GM12878 (cell line): ENCODE measurements at regions not wholly inside any gene's neighbourhood (a gene's known extent, or its start where the extent isn't known, plus 50 kb on each side); places are given as distances from the start of the nearest gene placed in this dataset.

Experiments
- ATAC-seq: fragments of 200-7000 bp; cut with Tn5 transposase; 3 replicates; pipeline ENCODE4 v1.9.1; 2020; ENCODE audit warnings: mild to moderate bottlenecking, moderate library complexity
- BruUV-seq: library from RNA; stranded (reverse); fragments of 400-500 nt; replicated peaks from 2 replicates; lab custom pipeline; 2021; lab: Mats Ljungman, UMichigan
- CTCF ChIA-PET: fragments of 300-600 bp; sonication (Branson Sonifier 250); formaldehyde crosslinking; extraction: SDS; loops from one replicate; lab custom pipeline; 2021; ENCODE audit warnings: inconsistent platforms; lab: Yijun Ruan, JAX
- POLR2A ChIA-PET: fragments of 350-600 bp; formaldehyde crosslinking; extraction: SDS; loops from one replicate; lab custom pipeline; 2021; ENCODE audit warnings: inconsistent platforms; lab: Charles Lee
- RAD21 ChIA-PET: fragments of 300-600 bp; sonication (Branson Sonifier 250); formaldehyde crosslinking; loops from one replicate; lab custom pipeline; 2023; ENCODE audit warnings: antibody characterized with exemption; ENCODE audit not compliant: unreplicated experiment; lab: Charles Lee
- SMC1A ChIA-PET: fragments of 300-600 bp; sonication (Branson Sonifier 250); formaldehyde crosslinking; loops from one replicate; lab custom pipeline; 2023; ENCODE audit not compliant: unreplicated experiment, uncharacterized antibody; lab: Charles Lee
- DNase-seq: peaks from one replicate; pipeline ENCODE4 v3.0.0-alpha.2; 2011; ENCODE audit warnings: low read depth, low spot score
- FAIRE-seq: peaks from 3 replicates; lab custom pipeline; 2011; peaks lifted over from hg19 to GRCh38; lab: Jason Lieb, UNC
- H2AFZ ChIP-seq: 2 replicates; pipeline ENCODE4 v1.6.0; 2011; ENCODE audit warnings: low read depth, low read length, control low read depth; ENCODE audit not compliant: control insufficient read depth
- H3K27ac ChIP-seq: 2 replicates; pipeline ENCODE4 v1.5.1; 2011; ENCODE audit warnings: control low read depth; ENCODE audit not compliant: control insufficient read depth, insufficient read depth
- H3K27me3 ChIP-seq, 2 experiments: replicated peaks in 1 of 2; 2 replicates each; pipeline versions ENCODE4 v1.6.0 to v1.6.1; 2011; ENCODE audit warnings: low read length in 1 of 2; ENCODE audit not compliant: control insufficient read depth in 2 of 2, insufficient read depth in 2 of 2
- H3K36me3 ChIP-seq, 2 experiments: 2 replicates each; pipeline ENCODE4 v1.5.1; 2011; ENCODE audit warnings: low read length in 1 of 2; ENCODE audit not compliant: control insufficient read depth in 2 of 2, insufficient read depth in 2 of 2
- H3K4me1 ChIP-seq: 2 replicates; pipeline ENCODE4 v1.6.1; 2011; ENCODE audit warnings: mild to moderate bottlenecking, low read length, moderate library complexity, mixed read lengths; ENCODE audit not compliant: control insufficient read depth, insufficient read depth
- H3K4me2 ChIP-seq: 2 replicates; pipeline ENCODE4 v1.6.0; 2011; ENCODE audit warnings: control low read depth; ENCODE audit not compliant: control insufficient read depth, insufficient read depth
- H3K4me3 ChIP-seq: fragments of 200-600 bp; sonication (generic); 2 replicates; pipeline ENCODE4 v1.5.1; 2016
- H3K79me2 ChIP-seq: 2 replicates; pipeline ENCODE4 v1.6.0; 2011; ENCODE audit warnings: low read length; ENCODE audit not compliant: control insufficient read depth, insufficient read depth
- H3K9ac ChIP-seq: 2 replicates; pipeline ENCODE4 v1.8.0; 2011; ENCODE audit warnings: low read length, control low read depth, mixed read lengths; ENCODE audit not compliant: control insufficient read depth, insufficient read depth
- H3K9me3 ChIP-seq: replicated peaks from 3 replicates; pipeline ENCODE4 v1.5.1; 2011; ENCODE audit warnings: mild to moderate bottlenecking, low read length; ENCODE audit not compliant: control insufficient read depth, insufficient read depth
- H4K20me1 ChIP-seq: 2 replicates; pipeline ENCODE4 v1.6.0; 2011; ENCODE audit not compliant: control insufficient read depth, insufficient read depth
- CHD1 ChIP-seq: IDR thresholded peaks from 2 replicates; pipeline ENCODE4 v1.6.1; 2012; ENCODE audit warnings: low read depth, low read length, improper control_type of control experiment
- CHD4 ChIP-seq: fragments of 200-600 bp; sonication (generic); IDR thresholded peaks from 2 replicates; pipeline ENCODE4 v1.6.1; 2016; ENCODE audit warnings: mild to moderate bottlenecking
- CREB1 ChIP-seq: IDR thresholded peaks from 2 replicates; pipeline ENCODE4 v1.6.1; 2012; ENCODE audit warnings: low read depth, mild to moderate bottlenecking, inconsistent platforms
- JUND ChIP-seq: IDR thresholded peaks from 2 replicates; pipeline ENCODE4 v1.6.1; 2012; ENCODE audit warnings: low read depth, mild to moderate bottlenecking, low read length, improper control_type of control experiment, moderate library complexity
- MYB ChIP-seq: fragments of 150-350 bp; IDR thresholded peaks from 2 replicates; pipeline ENCODE4 v1.6.1; 2014; ENCODE audit warnings: mild to moderate bottlenecking, low read depth, low read length, borderline replicate concordance
- NR2C2 ChIP-seq: IDR thresholded peaks from 2 replicates; pipeline ENCODE4 v1.6.1; 2011; ENCODE audit warnings: borderline replicate concordance, low read depth; ENCODE audit not compliant: control insufficient read depth, insufficient read length
- POLR2AphosphoS5 ChIP-seq: IDR thresholded peaks from 2 replicates; pipeline ENCODE4 v1.6.1; 2011; ENCODE audit warnings: mild to moderate bottlenecking, low read length, inconsistent platforms
- PRDM15 ChIP-seq: fragments of 450-650 bp; formaldehyde crosslinking; IDR thresholded peaks from 2 replicates; pipeline ENCODE4 v1.4.0; 2020; ENCODE audit warnings: mild to moderate bottlenecking, moderate library complexity
- SMAD5 ChIP-seq: IDR thresholded peaks from 2 replicates; pipeline ENCODE4 v1.6.1; 2016; ENCODE audit warnings: antibody characterized with exemption, low read depth
- WGBS: methylation state at CpG from one replicate; pipeline ENCODE4 v1.1.6; 2016; ENCODE audit warnings: low lambda C conversion rate; ENCODE audit not compliant: insufficient replicate concordance, insufficient coverage; ENCODE audit errors: missing lambda C conversion rate; 5-methylcytosine and 5-hydroxymethylcytosine counted together
- in situ Hi-C: fragments of 300-500 bp; cut with MboI; formaldehyde crosslinking; loops from 9 replicates; pipeline ENCODE4 v1.14.3; 2018; ENCODE audit warnings: mixed read lengths
- intact Hi-C: fragments of 100-400 bp; cut with micrococcal nuclease; formaldehyde crosslinking; loops from one replicate; pipeline ENCODE4 v1.14.2; 2022; ENCODE audit not compliant: unreplicated experiment

- H3K9me3 ChIP-seq = no peaks in the 10 kb centered on the region
- ATAC-seq (no peak), DNase-seq (no peak), FAIRE-seq (no peak)
- no peaks in the 10 kb centered on the region for H3K36me3 ChIP-seq
- no peaks in the 10 kb centered on the region for H3K27me3 ChIP-seq
- BruUV-seq = no TSS peak
- no peaks in the 10 kb centered on the region for H4K20me1 ChIP-seq
- H3K27ac ChIP-seq = no peak overlapping the region
- intact Hi-C loops (no loop called here), in situ Hi-C loops (no loop called here)
- no peaks in the 10 kb centered on the region for H3K4me1 ChIP-seq
- H3K9ac ChIP-seq = no peak overlapping the region
- no peak overlapping the region for H3K4me3 ChIP-seq
- H2AFZ ChIP-seq = no peak overlapping the region
- RAD21 ChIA-PET = no interaction called here
- WGBS = 50% methylated on average over 1 of the region's 1 CpG
- H3K4me2 ChIP-seq = no peak overlapping the region
- no peak for TF ChIP-seq JUND
- no peak for TF ChIP-seq NR2C2
- no peak for TF ChIP-seq CHD4
- TF ChIP-seq CREB1 = no peak
- TF ChIP-seq PRDM15 (CRISPR knock-in tag) = no peak
- TF ChIP-seq POLR2AphosphoS5 = no peak
- no peak for TF ChIP-seq SMAD5
- no peak for TF ChIP-seq CHD1
- TF ChIP-seq MYB = no peak
- no peaks in the 10 kb centered on the region for H3K79me2 ChIP-seq
- CTCF ChIA-PET = no interaction called here
- POLR2A ChIA-PET = no interaction called here
- SMC1A ChIA-PET = interaction anchor here (0.6 kb wide), 1 partner anchor 17 kb away, joined by 3 read pairs; no protein-coding TSS in a partner anchor
These were observed 533.4 kb downstream of the PSAT1 start for GRCh38 chr9:78830301-78830700.
